NOMO-1 (cell line): ENCODE measurements at regions not wholly inside any gene's neighbourhood (a gene's known extent, or its start where the extent isn't known, plus 50 kb on each side); places are given as distances from the start of the nearest gene placed in this dataset.

Source experiments
- DNase-seq, 2 experiments: peaks; one replicate each; lab custom pipeline; 2025; ENCODE audit not compliant: unreplicated experiment in 2 of 2; lab: John Stamatoyannopoulos, UW

GRCh38 chr4:137647375-137647774 lies 115.1 kb upstream of the PCDH18 start:
- DNase-seq: no peak

- no peak for DNase-seq
Measured at GRCh38 chr4:137644201-137644600, 111.9 kb upstream of the PCDH18 start.

- no peak for DNase-seq
Measured at GRCh38 chr4:137641544-137641943, 109.2 kb upstream of the PCDH18 start.

- DNase-seq: no peak
Measured at GRCh38 chr4:137640838-137641158, 108.5 kb upstream of the PCDH18 start.

- DNase-seq: no peak
Measured at GRCh38 chr4:137640156-137640837, 108.0 kb upstream of the PCDH18 start.

GRCh38 chr4:137638934-137639333 lies 106.6 kb upstream of the PCDH18 start:
- DNase-seq: no peak

- no peak for DNase-seq
Measured at GRCh38 chr4:137635601-137636000, 103.3 kb upstream of the PCDH18 start.

GRCh38 chr4:137635108-137635507 lies 102.8 kb upstream of the PCDH18 start:
- DNase-seq: no peak

- DNase-seq: no peak
Measured at GRCh38 chr4:137632842-137633241, 100.5 kb upstream of the PCDH18 start.

GRCh38 chr4:137631605-137632004 lies 99.3 kb upstream of the PCDH18 start:
- no peak for DNase-seq

GRCh38 chr4:137630252-137630651 lies 98.0 kb upstream of the PCDH18 start:
- DNase-seq: no peak

- no peak for DNase-seq
Measured at GRCh38 chr4:137627739-137628460, 95.6 kb upstream of the PCDH18 start.

GRCh38 chr4:137626942-137627738 lies 94.8 kb upstream of the PCDH18 start:
- DNase-seq: no peak

- no peak for DNase-seq
Measured at GRCh38 chr4:137623013-137623412, 90.7 kb upstream of the PCDH18 start.

- DNase-seq: no peak
Measured at GRCh38 chr4:137621056-137621455, 88.8 kb upstream of the PCDH18 start.

GRCh38 chr4:137614491-137614890 lies 82.2 kb upstream of the PCDH18 start:
- no peak for DNase-seq

- DNase-seq: no peak
Measured at GRCh38 chr4:137611998-137612700, 79.9 kb upstream of the PCDH18 start.

GRCh38 chr4:137610960-137611359 lies 78.7 kb upstream of the PCDH18 start:
- DNase-seq: no peak

- DNase-seq: no peak
Measured at GRCh38 chr4:137609718-137610430, 77.6 kb upstream of the PCDH18 start.

GRCh38 chr4:137608085-137608484 lies 75.8 kb upstream of the PCDH18 start:
- DNase-seq: no peak

- DNase-seq: no peak
Measured at GRCh38 chr4:137602436-137602835, 70.1 kb upstream of the PCDH18 start.
